ENCODE measurements at regions not wholly inside any gene's neighbourhood (a gene's known extent, or its start where the extent isn't known, plus 50 kb on each side); places are given as distances from the start of the nearest gene placed in this dataset.

DNA sequence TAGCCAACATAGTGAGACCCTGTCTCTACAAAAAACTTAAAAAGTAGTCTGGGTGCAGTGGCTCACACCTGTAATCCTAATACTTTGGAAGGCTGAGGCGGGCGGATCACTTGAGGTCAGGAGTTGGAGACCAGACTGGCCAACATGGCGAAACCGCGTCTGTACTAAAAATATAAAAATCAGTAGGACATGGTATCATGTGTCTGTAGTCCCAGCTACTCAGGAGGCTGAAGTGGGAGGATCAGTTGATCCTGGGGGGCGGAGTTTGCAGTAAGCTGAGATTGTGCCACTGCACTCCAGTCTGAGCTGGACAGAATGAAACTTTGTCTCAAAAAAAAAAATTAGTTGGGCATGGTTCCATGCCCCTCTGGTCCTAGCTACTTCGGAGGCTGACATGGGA lies 57.9 kb upstream of the MIER3 start:
- Mint-ChIP-seq H3K9me3 (no peaks in the 10 kb centered on the region), H3K27ac (no peak overlapping the region), H3K36me3 (no peaks in the 10 kb centered on the region), H3K27me3 (ENCODE audit: insufficient read depth, low read depth) (peaks cover 5% of the 10 kb centered on the region), H3K4me1 (no peaks in the 10 kb centered on the region), H3K4me3 (no peak overlapping the region)
- no peaks in the 10 kb centered on the region for H3K27me3 ChIP-seq
- no peak for DNase-seq (ENCODE audit: low spot score)
- no peak overlapping the region for H3K4me3 ChIP-seq
- H3K79me2 ChIP-seq (ENCODE audit: low read depth) = no peaks in the 10 kb centered on the region
- H3K4me2 ChIP-seq = no peak overlapping the region
- no peak overlapping the region for H3K27ac ChIP-seq
- H3K9me3 ChIP-seq (ENCODE audit: low read depth) = no peaks in the 10 kb centered on the region
- TF ChIP-seq EZH2 (IDR thresholded peaks at IDR 0.05) (no peak), EZH2phosphoT487 (IDR thresholded peaks at IDR 0.05) (no peak)
- TF ChIP-seq, protein P1, sequence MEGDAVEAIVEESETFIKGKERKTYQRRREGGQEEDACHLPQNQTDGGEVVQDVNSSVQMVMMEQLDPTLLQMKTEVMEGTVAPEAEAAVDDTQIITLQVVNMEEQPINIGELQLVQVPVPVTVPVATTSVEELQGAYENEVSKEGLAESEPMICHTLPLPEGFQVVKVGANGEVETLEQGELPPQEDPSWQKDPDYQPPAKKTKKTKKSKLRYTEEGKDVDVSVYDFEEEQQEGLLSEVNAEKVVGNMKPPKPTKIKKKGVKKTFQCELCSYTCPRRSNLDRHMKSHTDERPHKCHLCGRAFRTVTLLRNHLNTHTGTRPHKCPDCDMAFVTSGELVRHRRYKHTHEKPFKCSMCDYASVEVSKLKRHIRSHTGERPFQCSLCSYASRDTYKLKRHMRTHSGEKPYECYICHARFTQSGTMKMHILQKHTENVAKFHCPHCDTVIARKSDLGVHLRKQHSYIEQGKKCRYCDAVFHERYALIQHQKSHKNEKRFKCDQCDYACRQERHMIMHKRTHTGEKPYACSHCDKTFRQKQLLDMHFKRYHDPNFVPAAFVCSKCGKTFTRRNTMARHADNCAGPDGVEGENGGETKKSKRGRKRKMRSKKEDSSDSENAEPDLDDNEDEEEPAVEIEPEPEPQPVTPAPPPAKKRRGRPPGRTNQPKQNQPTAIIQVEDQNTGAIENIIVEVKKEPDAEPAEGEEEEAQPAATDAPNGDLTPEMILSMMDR (IDR thresholded peaks at IDR 0.05) = no peak
- H3K4me1 ChIP-seq = peaks cover 5% of the 10 kb centered on the region
- no peak overlapping the region for H2AFZ ChIP-seq (replicated peaks)
- no peak overlapping the region for H3K9ac ChIP-seq
- no peaks in the 10 kb centered on the region for H4K20me1 ChIP-seq (ENCODE audit: low read depth)
- no peaks in the 10 kb centered on the region for H3F3A ChIP-seq (ENCODE audit: low read depth)
- H3K36me3 ChIP-seq = no peaks in the 10 kb centered on the region

DNA sequence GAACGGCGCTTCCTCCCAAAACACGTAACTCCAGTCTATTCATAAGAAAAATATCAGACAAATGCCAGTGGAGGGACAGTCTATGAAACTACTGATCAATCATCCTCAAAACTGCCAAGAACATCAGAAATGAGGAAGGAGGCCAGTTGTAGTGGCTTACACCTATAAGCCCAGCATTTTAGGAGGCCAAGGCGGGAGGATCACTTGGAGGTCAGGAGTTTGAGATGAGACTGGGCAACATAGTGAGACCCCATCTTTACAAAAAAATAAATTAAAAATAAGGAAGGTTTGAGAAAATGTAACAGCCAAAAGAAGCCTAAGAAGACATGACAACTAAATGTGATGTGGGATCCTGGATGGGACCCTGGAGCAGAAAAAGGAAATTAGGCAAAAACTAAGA lies 58.9 kb upstream of the MIER3 start:
- H3K36me3 Mint-ChIP-seq = no peaks in the 10 kb centered on the region
- TF ChIP-seq, protein P1 (IDR thresholded peaks at IDR 0.05) = no peak
- TF ChIP-seq EZH2 (IDR thresholded peaks at IDR 0.05) (no peak), EZH2phosphoT487 (IDR thresholded peaks at IDR 0.05) (no peak)
- no peaks in the 10 kb centered on the region for H3K9me3 Mint-ChIP-seq
- no peak overlapping the region for H3K27ac ChIP-seq
- H3K9ac ChIP-seq = no peak overlapping the region
- H3K4me1 Mint-ChIP-seq = no peaks in the 10 kb centered on the region
- no peak overlapping the region for H3K4me2 ChIP-seq
- no peaks in the 10 kb centered on the region for H3K9me3 ChIP-seq (ENCODE audit: low read depth)
- no peaks in the 10 kb centered on the region for H3K79me2 ChIP-seq (ENCODE audit: low read depth)
- no peaks in the 10 kb centered on the region for H4K20me1 ChIP-seq (ENCODE audit: low read depth)
- no peak overlapping the region for H2AFZ ChIP-seq (replicated peaks)
- H3K4me1 ChIP-seq = peaks cover 5% of the 10 kb centered on the region
- no peak for DNase-seq (ENCODE audit: low spot score)
- peaks cover 5% of the 10 kb centered on the region for H3K27me3 Mint-ChIP-seq (ENCODE audit: insufficient read depth, low read depth)
- no peak overlapping the region for H3K4me3 ChIP-seq
- H3K27ac Mint-ChIP-seq = no peak overlapping the region
- no peaks in the 10 kb centered on the region for H3K27me3 ChIP-seq
- no peak overlapping the region for H3K4me3 Mint-ChIP-seq
- no peaks in the 10 kb centered on the region for H3K36me3 ChIP-seq
- no peaks in the 10 kb centered on the region for H3F3A ChIP-seq (ENCODE audit: low read depth)

- Histone ChIP-seq H3K27me3 (no peaks in the 10 kb centered on the region), H3K4me3 (no peak overlapping the region), H3K9ac (no peak overlapping the region), H3K36me3 (no peaks in the 10 kb centered on the region), H3K79me2 (ENCODE audit: low read depth) (no peaks in the 10 kb centered on the region), H3F3A (ENCODE audit: low read depth) (no peaks in the 10 kb centered on the region), H3K4me1 (peaks cover 5% of the 10 kb centered on the region), H3K27ac (no peak overlapping the region), H4K20me1 (ENCODE audit: low read depth) (no peaks in the 10 kb centered on the region), H3K4me2 (no peak overlapping the region), H2AFZ (replicated peaks) (peak overlapping the region; percentile 46), H3K9me3 (ENCODE audit: low read depth) (no peaks in the 10 kb centered on the region)
- no peaks in the 10 kb centered on the region for H3K4me1 Mint-ChIP-seq
- peaks cover 3% of the 10 kb centered on the region for H3K27me3 Mint-ChIP-seq (ENCODE audit: insufficient read depth, low read depth)
- no peak for DNase-seq (ENCODE audit: low spot score)
- no peaks in the 10 kb centered on the region for H3K36me3 Mint-ChIP-seq
- H3K27ac Mint-ChIP-seq = no peak overlapping the region
- no peaks in the 10 kb centered on the region for H3K9me3 Mint-ChIP-seq
- TF ChIP-seq, protein P1 (IDR thresholded peaks at IDR 0.05) = no peak
- TF ChIP-seq EZH2phosphoT487 (IDR thresholded peaks at IDR 0.05) (no peak), EZH2 (IDR thresholded peaks at IDR 0.05) (no peak)
- H3K4me3 Mint-ChIP-seq = no peak overlapping the region
Measured at GRCh38 chr5:57012511-57012910, 60.6 kb upstream of the MIER3 start.
